Stomach (tissue), 8 donors: ENCODE measurements at regions not wholly inside any gene's neighbourhood (a gene's known extent, or its start where the extent isn't known, plus 50 kb on each side); places are given as distances from the start of the nearest gene placed in this dataset.

ENCODE experiments used
- DNase-seq, 2 donors: peaks; one replicate each; pipeline versions ENCODE4 v3.0.0 to v3.0.0-alpha.2; 2013 to 2019
- H3K27ac ChIP-seq, 5 donors: fragments of 200-600 bp in 4 of 5; sonication (generic) in 4 of 5; one replicate each; pipeline ENCODE4 v1.5.1; 2013 to 2019; ENCODE audit warnings: mild to moderate bottlenecking in 1 of 5, moderate library complexity in 1 of 5
- H3K27me3 ChIP-seq, 3 donors: fragments of 200-600 bp; sonication (generic); one replicate each; pipeline ENCODE4 v1.5.1; 2017 to 2019; ENCODE audit warnings: mixed run types in 1 of 3
- H3K36me3 ChIP-seq, 4 donors: fragments of 200-600 bp; sonication (generic); 1 replicate in 3 of 4; 2 replicates in 1 of 4; pipeline ENCODE4 v1.5.1; 2016 to 2019
- H3K4me1 ChIP-seq, 4 donors: fragments of 200-600 bp; sonication (generic); one replicate each; pipeline ENCODE4 v1.5.1; 2016 to 2019
- H3K4me3 ChIP-seq, 4 donors: fragments of 200-600 bp; sonication (generic) in 3 of 4; one replicate each; pipeline ENCODE4 v1.5.1; 2016 to 2019; ENCODE audit warnings: mild to moderate bottlenecking in 1 of 4
- H3K9me3 ChIP-seq, 4 donors: fragments of 200-600 bp; sonication (generic); one replicate each; pipeline ENCODE4 v1.5.1; 2016 to 2019
- CTCF ChIP-seq, 7 experiments: fragments of 450-650 bp in 4 of 7; fragments of 200-600 bp in 3 of 7; sonication (generic) in 3 of 7; IDR thresholded peaks; one replicate each; pipeline ENCODE4 v1.5.1; 2016 to 2019; ENCODE audit warnings: antibody characterized with exemption in 7 of 7, control low read depth in 2 of 7, mild to moderate bottlenecking in 1 of 7
- EP300 ChIP-seq: sonication (generic); formaldehyde crosslinking; IDR thresholded peaks from one replicate; pipeline ENCODE4 v1.6.1; 2017; ENCODE audit warnings: antibody characterized with exemption
- POLR2A ChIP-seq, 4 donors: fragments of 450-650 bp; IDR thresholded peaks; one replicate each; pipeline ENCODE4 v1.6.1; 2016; ENCODE audit warnings: antibody characterized with exemption in 4 of 4, control low read depth in 2 of 4, mild to moderate bottlenecking in 1 of 4, moderate library complexity in 1 of 4
- POLR2AphosphoS5 ChIP-seq, 3 donors: sonication (generic); formaldehyde crosslinking; IDR thresholded peaks; one replicate each; pipeline ENCODE4 v1.6.1; 2016; ENCODE audit warnings: antibody characterized with exemption in 3 of 3
- WGBS, 5 donors: extraction: QIAGEN DNeasy Blood & Tissue Kit in 3 of 5; methylation state at CpG; one replicate each; pipeline versions ENCODE4 v1.1.5 to v1.1.7; 2013 to 2018; 5-methylcytosine and 5-hydroxymethylcytosine counted together
- intact Hi-C: fragments of 100-400 bp; cut with DNase I; formaldehyde crosslinking; loops from one replicate; pipeline ENCODE4 v1.15.1; 2023; ENCODE audit warnings: low total_unique reads
- donor health status: healthy with polysubstance abuse.
- donor health status: Bipolar disorder and iron deficiency.
- donor health status: healthy.

- no peaks in the 10 kb centered on the region for H3K9me3 ChIP-seq
- no peaks in the 10 kb centered on the region for H3K36me3 ChIP-seq
- H3K4me1 ChIP-seq, result no peaks in the 10 kb centered on the region
- H3K27ac ChIP-seq, result no peak overlapping the region
- intact Hi-C loops, result no loop called here
- TF ChIP-seq POLR2AphosphoS5 (IDR thresholded peaks at IDR 0.05) (no peak), EP300 (no peak), POLR2A (IDR thresholded peaks at IDR 0.05) (no peak), CTCF (IDR thresholded peaks at IDR 0.05) (no peak)
- no peak overlapping the region for H3K4me3 ChIP-seq
- 53 to 69% (median 62%) methylated on average over 4 of the region's 4 CpGs for WGBS, 5 donors
- H3K27me3 ChIP-seq, result no peaks in the 10 kb centered on the region
- DNase-seq, result no peak
Measured at GRCh38 chr3:148173851-148174250, 523.9 kb upstream of the AGTR1 start.

- no peaks in the 10 kb centered on the region for H3K4me1 ChIP-seq
- no peak for TF ChIP-seq CTCF (IDR thresholded peaks at IDR 0.05)
- TF ChIP-seq POLR2AphosphoS5 (IDR thresholded peaks at IDR 0.05), result no peak
- TF ChIP-seq EP300, result no peak
- TF ChIP-seq POLR2A (IDR thresholded peaks at IDR 0.05), result no peak
- H3K4me3 ChIP-seq, result no peak overlapping the region
- no peaks in the 10 kb centered on the region for H3K27me3 ChIP-seq
- H3K27ac ChIP-seq, result no peak overlapping the region
- no peaks in the 10 kb centered on the region for H3K36me3 ChIP-seq
- no peaks in the 10 kb centered on the region for H3K9me3 ChIP-seq
- DNase-seq, result no peak
- intact Hi-C loops, result no loop called here
Measured at GRCh38 chr3:148175214-148175613, 522.5 kb upstream of the AGTR1 start.

GRCh38 chr3:148178503-148178902, 519.2 kb upstream of the AGTR1 start:
- 13 to 30% (median 23%) methylated on average over 3 of the region's 3 CpGs for WGBS, 5 donors
- no peaks in the 10 kb centered on the region for H3K4me1 ChIP-seq
- H3K4me3 ChIP-seq, result no peak overlapping the region

DNA sequence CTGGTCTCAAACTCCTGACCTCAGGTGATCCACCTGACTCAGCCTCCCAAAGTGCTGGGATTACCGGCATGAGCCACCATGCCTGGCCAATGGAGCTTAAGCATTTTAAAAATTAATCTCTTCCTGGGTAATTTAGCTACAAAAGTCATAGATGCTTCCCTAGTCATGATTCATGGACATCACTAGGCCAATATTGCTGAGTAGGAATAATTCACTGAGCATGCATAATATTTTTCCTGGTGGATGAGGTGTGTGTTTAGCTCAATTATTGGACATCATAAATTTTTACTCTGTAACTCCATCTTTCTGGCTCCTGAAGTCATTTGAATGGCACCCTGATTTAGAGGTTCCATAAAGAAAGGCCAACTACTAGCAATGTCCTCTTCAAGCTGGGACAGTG, 512.9 kb upstream of the AGTR1 start:
- DNase-seq, result no peak
- Histone ChIP-seq H3K36me3 (no peaks in the 10 kb centered on the region), H3K27me3 (no peaks in the 10 kb centered on the region), H3K27ac (no peak overlapping the region), H3K9me3 (no peaks in the 10 kb centered on the region), H3K4me1 (no peaks in the 10 kb centered on the region), H3K4me3 (no peak overlapping the region)
- 89 to 100% (median 93%) methylated on average over 1 of the region's 1 CpG for WGBS, 5 donors
- intact Hi-C loops, result no loop called here
- TF ChIP-seq CTCF (IDR thresholded peaks at IDR 0.05), result no peak
- TF ChIP-seq EP300, result no peak
- TF ChIP-seq POLR2A (IDR thresholded peaks at IDR 0.05), result no peak
- no peak for TF ChIP-seq POLR2AphosphoS5 (IDR thresholded peaks at IDR 0.05)

More at GRCh38 chr3:148178503-148178902, 519.2 kb upstream of the AGTR1 start:
- TF ChIP-seq POLR2AphosphoS5 (IDR thresholded peaks at IDR 0.05) (no peak), POLR2A (IDR thresholded peaks at IDR 0.05) (no peak), EP300 (no peak), CTCF (IDR thresholded peaks at IDR 0.05) (no peak)
- no peaks in the 10 kb centered on the region for H3K27me3 ChIP-seq
- intact Hi-C loops, result no loop called here
- peak in 1 of 2 donors; percentile 40 for DNase-seq
- H3K27ac ChIP-seq, result no peak overlapping the region
- no peaks in the 10 kb centered on the region for H3K36me3 ChIP-seq
- no peaks in the 10 kb centered on the region for H3K9me3 ChIP-seq
